VCaP (cell line): ENCODE measurements at regions not wholly inside any gene's neighbourhood (a gene's known extent, or its start where the extent isn't known, plus 50 kb on each side); places are given as distances from the start of the nearest gene placed in this dataset.
A peak's percentile ranks its signal among the peaks of the same experiment; 100 is the strongest.

ENCODE experiments used
- H3K27ac ChIP-seq: fragments of 450-650 bp; 2 replicates; pipeline ENCODE4 v1.5.1; 2017
- TF ChIP-seq, protein P1 (sequence below): fragments of 450-650 bp; conservative IDR thresholded peaks from 2 replicates; pipeline ENCODE4 v1.5.1; 2017; ENCODE audit warnings: mild to moderate bottlenecking, moderate library complexity

DNA sequence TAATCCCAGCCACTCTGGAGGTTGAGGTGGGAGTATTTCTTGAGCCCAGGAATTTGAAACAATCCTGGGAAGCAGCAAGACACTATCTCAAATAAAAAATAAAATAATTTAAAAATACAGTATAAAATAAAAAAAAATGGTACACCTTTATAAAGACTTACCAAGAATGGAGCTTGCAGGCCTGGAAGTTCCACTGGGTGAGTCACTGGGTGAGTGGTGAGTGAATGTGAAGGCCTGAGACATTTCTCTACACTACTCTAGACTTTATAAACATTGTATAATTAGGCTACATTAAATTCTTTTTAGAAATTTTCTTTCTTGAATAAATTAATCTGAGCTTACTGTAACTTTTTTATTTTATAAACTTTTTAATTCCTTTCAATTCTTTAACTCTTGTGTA lies 609.1 kb upstream of the BCHE start:
- H3K27ac ChIP-seq, result no peak overlapping the region
- TF ChIP-seq, protein P1, sequence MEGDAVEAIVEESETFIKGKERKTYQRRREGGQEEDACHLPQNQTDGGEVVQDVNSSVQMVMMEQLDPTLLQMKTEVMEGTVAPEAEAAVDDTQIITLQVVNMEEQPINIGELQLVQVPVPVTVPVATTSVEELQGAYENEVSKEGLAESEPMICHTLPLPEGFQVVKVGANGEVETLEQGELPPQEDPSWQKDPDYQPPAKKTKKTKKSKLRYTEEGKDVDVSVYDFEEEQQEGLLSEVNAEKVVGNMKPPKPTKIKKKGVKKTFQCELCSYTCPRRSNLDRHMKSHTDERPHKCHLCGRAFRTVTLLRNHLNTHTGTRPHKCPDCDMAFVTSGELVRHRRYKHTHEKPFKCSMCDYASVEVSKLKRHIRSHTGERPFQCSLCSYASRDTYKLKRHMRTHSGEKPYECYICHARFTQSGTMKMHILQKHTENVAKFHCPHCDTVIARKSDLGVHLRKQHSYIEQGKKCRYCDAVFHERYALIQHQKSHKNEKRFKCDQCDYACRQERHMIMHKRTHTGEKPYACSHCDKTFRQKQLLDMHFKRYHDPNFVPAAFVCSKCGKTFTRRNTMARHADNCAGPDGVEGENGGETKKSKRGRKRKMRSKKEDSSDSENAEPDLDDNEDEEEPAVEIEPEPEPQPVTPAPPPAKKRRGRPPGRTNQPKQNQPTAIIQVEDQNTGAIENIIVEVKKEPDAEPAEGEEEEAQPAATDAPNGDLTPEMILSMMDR, result no peak

DNA sequence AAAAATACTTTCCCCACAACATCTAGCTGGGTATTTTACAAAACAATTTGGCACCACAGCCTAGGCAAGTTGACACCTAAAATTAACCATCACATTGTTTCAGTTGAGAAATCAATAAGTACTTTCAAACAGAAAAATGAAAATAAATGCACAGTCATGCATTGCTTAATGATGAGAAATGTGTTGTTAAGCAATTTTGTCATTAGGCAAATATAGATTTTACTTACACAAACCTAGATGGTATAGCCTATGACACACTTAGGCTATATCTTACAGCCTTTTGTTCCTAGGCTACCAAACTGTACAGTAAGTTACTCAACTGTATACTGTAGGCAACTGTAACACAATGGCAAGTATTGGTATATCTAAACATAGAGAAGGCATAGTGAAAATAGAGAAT lies 608.6 kb upstream of the BCHE start:
- TF ChIP-seq, protein P1, result no peak
- H3K27ac ChIP-seq, result no peak overlapping the region

DNA sequence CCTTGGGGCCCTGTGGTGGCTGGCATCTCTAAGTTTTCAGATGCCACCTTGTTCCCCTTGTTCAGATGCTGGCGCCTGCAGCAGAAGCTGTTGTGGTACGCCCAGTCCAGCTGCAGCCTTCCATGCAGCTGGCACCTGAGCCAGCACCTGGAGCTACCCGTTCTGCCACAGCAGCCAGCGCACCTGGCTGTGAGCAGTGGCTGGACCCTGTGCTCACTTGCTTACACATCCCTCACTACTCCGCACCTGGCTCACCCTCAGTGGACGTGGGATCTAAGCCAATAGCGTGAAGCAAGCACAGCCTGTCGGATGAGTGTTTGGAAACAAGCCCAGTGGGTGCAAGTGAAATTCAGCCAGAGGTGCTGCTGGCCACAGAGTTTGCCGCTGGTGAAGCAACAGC lies 607.5 kb upstream of the BCHE start:
- TF ChIP-seq, protein P1, result no peak

DNA sequence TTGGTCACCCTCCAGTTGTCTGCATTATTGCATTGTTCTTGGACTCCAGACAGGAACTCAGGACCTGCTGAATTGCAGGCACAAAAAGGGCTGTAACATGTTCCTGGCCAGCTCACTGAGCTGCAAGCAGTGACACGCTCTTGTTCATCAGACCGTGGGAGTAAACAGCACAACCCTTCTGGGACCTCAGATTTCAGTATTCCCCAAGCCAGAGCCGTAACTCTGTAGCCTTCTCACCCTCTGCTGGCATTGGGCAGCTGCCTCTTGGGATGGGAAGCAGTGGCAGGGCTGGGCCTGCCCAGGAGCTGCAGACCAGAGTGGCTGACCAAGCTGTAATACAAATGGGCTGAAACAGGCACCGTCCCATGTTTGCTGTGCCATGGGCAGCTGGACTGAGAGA lies 607.1 kb upstream of the BCHE start:
- peak overlapping the region; percentile 21; the same call in 1 of the 2 replicates for H3K27ac ChIP-seq
- TF ChIP-seq, protein P1, result no peak

More for the DNA sequence above, 607.5 kb upstream of the BCHE start:
- peak overlapping the region; percentile 21; the same call in 1 of the 2 replicates for H3K27ac ChIP-seq

DNA sequence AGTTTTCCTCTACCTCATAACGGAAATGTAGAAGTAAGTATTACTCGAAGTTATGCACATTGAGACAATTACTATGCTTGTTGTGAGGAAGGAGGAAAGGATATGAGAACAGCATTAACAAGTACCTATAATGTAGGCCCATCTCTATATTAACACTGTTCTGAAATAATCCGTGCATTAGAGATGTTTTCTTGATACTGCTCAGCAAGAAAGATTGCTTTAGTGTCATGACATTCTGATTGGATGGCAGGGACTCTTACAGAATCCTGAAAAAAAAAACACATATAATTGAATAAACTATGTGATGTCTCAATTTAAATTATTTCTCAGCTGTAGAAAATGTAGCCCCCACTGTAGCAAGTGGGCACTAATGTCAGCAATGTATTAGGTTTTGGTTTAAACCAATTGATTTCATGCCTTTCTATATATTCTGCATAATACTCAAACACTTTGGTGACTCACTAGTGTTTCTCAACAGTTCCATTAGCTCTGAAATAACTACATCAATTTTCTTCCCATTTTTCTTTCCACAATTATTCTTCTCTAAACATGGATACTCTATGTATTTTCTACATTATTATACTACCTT lies 598.3 kb upstream of the BCHE start:
- TF ChIP-seq, protein P1, result no peak
- H3K27ac ChIP-seq, result no peak overlapping the region

DNA sequence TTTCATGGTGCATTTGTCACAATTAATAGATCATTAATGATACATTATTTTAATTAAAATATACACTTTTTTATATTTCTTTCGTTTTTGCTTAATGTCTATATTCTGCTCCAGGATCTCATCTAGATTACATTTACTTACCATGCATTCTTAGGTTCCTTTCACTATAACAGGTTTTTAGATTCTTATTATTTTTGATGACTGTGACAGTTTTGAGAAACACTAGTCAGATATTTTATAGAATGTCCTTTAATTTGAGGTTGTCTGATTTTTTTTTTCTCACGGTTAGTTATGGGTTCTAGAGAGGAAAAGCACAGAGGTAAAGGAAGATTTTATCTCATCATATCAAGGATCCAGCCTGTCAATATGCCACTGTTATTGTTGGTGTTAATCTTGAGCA lies 595.8 kb upstream of the BCHE start:
- TF ChIP-seq, protein P1, result no peak
- no peak overlapping the region for H3K27ac ChIP-seq

DNA sequence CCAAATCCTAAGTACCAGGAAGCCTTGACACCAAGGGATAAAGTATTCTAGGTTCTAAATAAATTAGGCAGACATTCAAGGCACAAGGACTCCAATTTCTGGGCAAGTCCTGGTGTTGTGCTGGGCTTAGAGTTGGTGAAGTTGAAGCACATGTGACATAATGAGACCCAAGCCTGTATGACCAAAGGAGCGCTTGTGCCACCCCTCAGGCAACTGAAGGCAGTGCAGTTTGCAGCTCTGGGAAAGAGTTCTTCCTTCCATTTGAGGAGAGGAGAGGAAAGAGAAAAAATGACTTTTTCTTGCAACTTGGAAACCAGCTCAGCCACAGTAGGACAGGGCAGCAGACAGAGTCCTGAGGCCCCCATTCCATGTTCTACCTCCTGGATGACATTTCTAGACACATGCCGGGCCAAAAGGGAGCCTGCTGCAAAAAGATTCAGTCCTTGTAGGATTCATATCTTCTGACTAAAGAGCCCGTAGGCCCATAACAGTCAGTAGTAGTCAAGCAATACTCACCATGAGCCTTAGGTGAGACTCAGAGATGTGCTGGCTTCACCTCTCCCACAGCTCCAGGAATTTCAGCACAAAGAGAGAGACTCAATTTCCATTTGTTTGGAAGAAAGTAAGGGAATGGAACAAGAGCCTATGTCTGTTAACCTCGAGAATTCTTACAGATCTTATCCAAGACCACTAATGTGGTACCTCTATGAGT lies 588.8 kb upstream of the BCHE start:
- H3K27ac ChIP-seq, result no peak overlapping the region

More for the DNA sequence above, 588.8 kb upstream of the BCHE start:
- TF ChIP-seq, protein P1, result no peak
